Progenitor cell of endocrine pancreas (in vitro differentiated cells): ENCODE measurements at regions not wholly inside any gene's neighbourhood (a gene's known extent, or its start where the extent isn't known, plus 50 kb on each side); places are given as distances from the start of the nearest gene placed in this dataset.

ENCODE experiments used
- DNase-seq: peaks from one replicate; pipeline ENCODE4 v3.0.0; 2021; ENCODE audit warnings: low spot score; ENCODE audit not compliant: unreplicated experiment
- H3K27ac Mint-ChIP-seq: 2 replicates; pipeline ENCODE4 v1.8.0; 2021; ENCODE audit warnings: mild to moderate bottlenecking, moderate library complexity, mixed read lengths
- H3K27me3 Mint-ChIP-seq: 2 replicates; pipeline ENCODE4 v1.8.0; 2021; ENCODE audit warnings: mixed read lengths
- H3K36me3 Mint-ChIP-seq: 2 replicates; pipeline ENCODE4 v1.8.0; 2022; ENCODE audit warnings: mixed read lengths; ENCODE audit not compliant: insufficient read depth
- H3K4me1 Mint-ChIP-seq: 2 replicates; pipeline ENCODE4 v1.8.0; 2021; ENCODE audit warnings: low read depth, mixed read lengths
- H3K4me3 Mint-ChIP-seq: 2 replicates; pipeline ENCODE4 v1.8.0; 2021; ENCODE audit warnings: low read depth, mild to moderate bottlenecking, moderate library complexity, mixed read lengths
- H3K9me3 Mint-ChIP-seq: 2 replicates; pipeline ENCODE4 v1.8.0; 2021; ENCODE audit warnings: low read depth, mixed read lengths
- TF ChIP-seq, protein P1 (sequence below): fragments of 200-600 bp; sonication (generic); IDR thresholded peaks from one replicate; pipeline ENCODE4 v1.5.0; 2021; ENCODE audit warnings: antibody characterized with exemption, mild to moderate bottlenecking; ENCODE audit not compliant: unreplicated experiment

GRCh38 chr13:83733293-83733692 lies 149.0 kb downstream of the SLITRK1 start:
- TF ChIP-seq, protein P1, sequence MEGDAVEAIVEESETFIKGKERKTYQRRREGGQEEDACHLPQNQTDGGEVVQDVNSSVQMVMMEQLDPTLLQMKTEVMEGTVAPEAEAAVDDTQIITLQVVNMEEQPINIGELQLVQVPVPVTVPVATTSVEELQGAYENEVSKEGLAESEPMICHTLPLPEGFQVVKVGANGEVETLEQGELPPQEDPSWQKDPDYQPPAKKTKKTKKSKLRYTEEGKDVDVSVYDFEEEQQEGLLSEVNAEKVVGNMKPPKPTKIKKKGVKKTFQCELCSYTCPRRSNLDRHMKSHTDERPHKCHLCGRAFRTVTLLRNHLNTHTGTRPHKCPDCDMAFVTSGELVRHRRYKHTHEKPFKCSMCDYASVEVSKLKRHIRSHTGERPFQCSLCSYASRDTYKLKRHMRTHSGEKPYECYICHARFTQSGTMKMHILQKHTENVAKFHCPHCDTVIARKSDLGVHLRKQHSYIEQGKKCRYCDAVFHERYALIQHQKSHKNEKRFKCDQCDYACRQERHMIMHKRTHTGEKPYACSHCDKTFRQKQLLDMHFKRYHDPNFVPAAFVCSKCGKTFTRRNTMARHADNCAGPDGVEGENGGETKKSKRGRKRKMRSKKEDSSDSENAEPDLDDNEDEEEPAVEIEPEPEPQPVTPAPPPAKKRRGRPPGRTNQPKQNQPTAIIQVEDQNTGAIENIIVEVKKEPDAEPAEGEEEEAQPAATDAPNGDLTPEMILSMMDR: no peak
- no peaks in the 10 kb centered on the region for H3K36me3 Mint-ChIP-seq
- no peak for DNase-seq
- H3K27me3 Mint-ChIP-seq: no peaks in the 10 kb centered on the region
- no peaks in the 10 kb centered on the region for H3K9me3 Mint-ChIP-seq
- H3K27ac Mint-ChIP-seq: no peak overlapping the region
- no peak overlapping the region for H3K4me3 Mint-ChIP-seq
- peaks cover 12% of the 10 kb centered on the region for H3K4me1 Mint-ChIP-seq

- H3K27ac Mint-ChIP-seq: no peak overlapping the region
- H3K27me3 Mint-ChIP-seq: no peaks in the 10 kb centered on the region
- H3K4me3 Mint-ChIP-seq: no peak overlapping the region
- no peak for DNase-seq
- H3K36me3 Mint-ChIP-seq: no peaks in the 10 kb centered on the region
- TF ChIP-seq, protein P1: no peak
- H3K4me1 Mint-ChIP-seq: peaks cover 12% of the 10 kb centered on the region
- no peaks in the 10 kb centered on the region for H3K9me3 Mint-ChIP-seq
These were observed 149.5 kb downstream of the SLITRK1 start for GRCh38 chr13:83732755-83733154.

DNA sequence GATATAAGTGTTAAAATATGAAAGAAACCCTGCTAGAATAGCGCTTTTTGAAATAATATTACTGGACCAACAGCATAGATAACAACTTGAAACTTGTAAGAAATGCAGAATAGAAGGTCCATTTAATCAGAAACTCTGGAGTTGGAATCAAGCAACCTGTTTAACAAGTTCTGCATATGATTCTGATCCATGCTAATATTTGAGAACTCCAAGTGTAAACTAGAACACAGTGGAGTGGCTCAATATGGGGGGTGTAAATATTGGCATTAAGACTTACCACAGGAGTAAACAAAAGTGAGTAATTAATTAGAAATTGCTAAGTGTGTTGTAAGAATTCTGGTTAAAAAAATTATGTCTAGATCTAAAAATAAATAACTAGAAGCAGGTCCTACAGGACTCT lies 151.2 kb downstream of the SLITRK1 start:
- H3K27ac Mint-ChIP-seq: no peak overlapping the region
- no peaks in the 10 kb centered on the region for H3K27me3 Mint-ChIP-seq
- peaks cover 12% of the 10 kb centered on the region for H3K4me1 Mint-ChIP-seq
- no peaks in the 10 kb centered on the region for H3K36me3 Mint-ChIP-seq
- H3K4me3 Mint-ChIP-seq: no peak overlapping the region
- no peaks in the 10 kb centered on the region for H3K9me3 Mint-ChIP-seq
- TF ChIP-seq, protein P1: no peak
- no peak for DNase-seq

GRCh38 chr13:83730674-83731073 lies 151.6 kb downstream of the SLITRK1 start:
- TF ChIP-seq, protein P1: no peak
- Mint-ChIP-seq H3K27me3 (no peaks in the 10 kb centered on the region), H3K9me3 (no peaks in the 10 kb centered on the region), H3K4me1 (peaks cover 12% of the 10 kb centered on the region), H3K27ac (no peak overlapping the region), H3K36me3 (no peaks in the 10 kb centered on the region), H3K4me3 (no peak overlapping the region)
- no peak for DNase-seq

GRCh38 chr13:83722443-83722842 lies 159.8 kb downstream of the SLITRK1 start:
- H3K4me1 Mint-ChIP-seq: no peaks in the 10 kb centered on the region
- H3K4me3 Mint-ChIP-seq: no peak overlapping the region
- H3K27ac Mint-ChIP-seq: no peak overlapping the region
- H3K9me3 Mint-ChIP-seq: no peaks in the 10 kb centered on the region
- TF ChIP-seq, protein P1: no peak
- DNase-seq: no peak
- no peaks in the 10 kb centered on the region for H3K36me3 Mint-ChIP-seq
- H3K27me3 Mint-ChIP-seq: no peaks in the 10 kb centered on the region
